ENCODE measurements at regions not wholly inside any gene's neighbourhood (a gene's known extent, or its start where the extent isn't known, plus 50 kb on each side); places are given as distances from the start of the nearest gene placed in this dataset.
"Not testable (repeated sequence)": the region's sequence is repeated elsewhere in the genome, so short reads cannot be mapped to it uniquely, and the experiment has no call there.

DNA sequence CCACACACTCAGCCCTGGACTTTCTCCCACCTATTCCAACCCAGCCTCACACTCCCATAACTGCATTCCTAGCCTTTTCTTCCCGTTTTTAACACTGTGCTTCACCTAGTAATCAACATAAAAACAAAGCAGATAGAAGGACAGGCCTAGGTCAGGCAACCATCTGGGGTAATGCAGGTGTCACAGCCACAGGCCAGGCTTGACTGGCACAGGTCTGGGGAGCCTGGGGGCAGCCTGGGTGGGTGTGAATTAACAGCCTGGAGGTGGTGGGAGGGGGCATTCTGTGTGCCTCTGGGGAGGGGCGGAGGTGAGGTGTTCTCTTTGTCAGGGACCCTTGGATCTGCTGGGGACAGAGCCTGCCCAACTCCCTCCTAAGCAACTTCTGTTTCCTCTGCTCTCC is 332.6 kb downstream of the BCL2L11 start:
- WGBS, 2 experiments (ENCODE audit: extremely low coverage in 1 of 2, insufficient coverage in 1 of 2, insufficient read length in 1 of 2, insufficient replicate concordance in 2 of 2, low coverage in 1 of 2, low lambda C conversion rate in 2 of 2, missing lambda C conversion rate in 1 of 2): no CpG with 5 or more reads among the region's 2 CpGs
- H3K4ac ChIP-seq (replicated peaks; ENCODE audit: insufficient read length, low read depth, low read length); H2BK5ac ChIP-seq (ENCODE audit: low read depth, low read length); FAIRE-seq; H4K91ac ChIP-seq (replicated peaks; ENCODE audit: insufficient read length, low read length); H2BK120ac ChIP-seq (replicated peaks; ENCODE audit: low read depth, low read length); H3K36me3 ChIP-seq (ENCODE audit: control insufficient read depth in 2 of 4, insufficient read depth in 4 of 4, low read length in 3 of 4); H2AFZ ChIP-seq (ENCODE audit: low read length); H3K9me3 ChIP-seq (ENCODE audit: insufficient read depth in 2 of 2, low read depth in 1 of 2, low read length in 1 of 2); H3K27me3 ChIP-seq (replicated peaks in 1 of 4; ENCODE audit: control insufficient read depth in 3 of 4, extremely low read depth in 1 of 4, insufficient read depth in 3 of 4, low read length in 3 of 4); H3K18ac ChIP-seq (ENCODE audit: extremely low read depth, low read length); POLR2A ChIA-PET (ENCODE audit: partially characterized antibody); H3K27ac ChIP-seq (ENCODE audit: low read depth, low read length); H3K56ac ChIP-seq (replicated peaks; ENCODE audit: insufficient read length, low read depth, low read length); H2BK15ac ChIP-seq (ENCODE audit: low read length); CTCF ChIA-PET (ENCODE audit: partially characterized antibody); H4K20me1 ChIP-seq (replicated peaks in 1 of 2; ENCODE audit: control insufficient read depth in 1 of 2, insufficient read depth in 2 of 2, low read length in 2 of 2); H3K4me3 ChIP-seq (ENCODE audit: extremely low read depth in 1 of 4, insufficient read depth in 2 of 4, low read depth in 3 of 4, low read length in 4 of 4); H3K14ac ChIP-seq (ENCODE audit: insufficient read length); H3K9ac ChIP-seq (replicated peaks in 1 of 4; ENCODE audit: extremely low read depth in 1 of 4, low read depth in 3 of 4, low read length in 3 of 4); H3K23me2 ChIP-seq (ENCODE audit: low read depth, low read length); H3K23ac ChIP-seq (ENCODE audit: insufficient read length); H2AK5ac ChIP-seq (ENCODE audit: low read depth, low read length); H4K5ac ChIP-seq (ENCODE audit: insufficient read length, low read depth, low read length); H2BK20ac ChIP-seq (ENCODE audit: low read length); H4K8ac ChIP-seq (ENCODE audit: extremely low read depth, insufficient read depth, low read length); H3K4me1 ChIP-seq (replicated peaks in 1 of 4; ENCODE audit: control insufficient read depth in 3 of 4, insufficient read depth in 4 of 4, low read length in 3 of 4); H2BK12ac ChIP-seq (ENCODE audit: low read depth, low read length); DNase-seq (ENCODE audit: low read depth in 1 of 2, low spot score in 2 of 2); H3K79me2 ChIP-seq (ENCODE audit: control insufficient read depth in 1 of 2, insufficient read depth in 2 of 2, low read length in 2 of 2); H3K4me2 ChIP-seq (ENCODE audit: insufficient read depth in 1 of 2, low read depth in 2 of 2, low read length in 2 of 2); H3K79me1 ChIP-seq (ENCODE audit: low read depth, low read length): not testable (repeated sequence)

DNA sequence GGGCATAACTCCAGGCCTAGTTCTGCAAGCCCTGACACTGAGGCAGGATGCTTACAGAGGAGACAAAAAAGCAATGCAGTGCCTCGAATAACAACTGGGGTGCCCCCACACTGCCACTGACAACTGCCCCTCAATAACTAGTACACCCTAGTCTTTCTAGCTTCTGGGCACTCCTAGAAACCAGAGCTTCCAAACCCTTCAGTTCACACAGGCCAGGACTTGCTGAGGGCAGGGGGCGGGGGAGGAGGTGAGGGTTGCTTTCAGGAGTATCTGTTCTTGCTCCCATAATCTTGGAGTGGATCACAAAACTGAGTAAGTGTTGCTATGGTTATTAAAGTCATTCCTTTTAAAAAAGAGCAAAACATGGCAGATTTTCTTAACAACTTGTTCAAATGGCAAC is 333.1 kb downstream of the BCL2L11 start:
- H4K5ac ChIP-seq (ENCODE audit: insufficient read length, low read depth, low read length); H2AFZ ChIP-seq (ENCODE audit: low read length); H3K9ac ChIP-seq (replicated peaks in 1 of 4; ENCODE audit: extremely low read depth in 1 of 4, low read depth in 3 of 4, low read length in 3 of 4); H3K27me3 ChIP-seq (replicated peaks in 1 of 4; ENCODE audit: control insufficient read depth in 3 of 4, extremely low read depth in 1 of 4, insufficient read depth in 3 of 4, low read length in 3 of 4); H4K20me1 ChIP-seq (replicated peaks in 1 of 2; ENCODE audit: control insufficient read depth in 1 of 2, insufficient read depth in 2 of 2, low read length in 2 of 2); H3K56ac ChIP-seq (replicated peaks; ENCODE audit: insufficient read length, low read depth, low read length); POLR2A ChIA-PET (ENCODE audit: partially characterized antibody); H3K4me3 ChIP-seq (ENCODE audit: extremely low read depth in 1 of 4, insufficient read depth in 2 of 4, low read depth in 3 of 4, low read length in 4 of 4); H2BK12ac ChIP-seq (ENCODE audit: low read depth, low read length); H3K4me2 ChIP-seq (ENCODE audit: insufficient read depth in 1 of 2, low read depth in 2 of 2, low read length in 2 of 2); CTCF ChIA-PET (ENCODE audit: partially characterized antibody); H3K4ac ChIP-seq (replicated peaks; ENCODE audit: insufficient read length, low read depth, low read length); H3K79me2 ChIP-seq (ENCODE audit: control insufficient read depth in 1 of 2, insufficient read depth in 2 of 2, low read length in 2 of 2); H3K4me1 ChIP-seq (replicated peaks in 1 of 4; ENCODE audit: control insufficient read depth in 3 of 4, insufficient read depth in 4 of 4, low read length in 3 of 4); H2BK20ac ChIP-seq (ENCODE audit: low read length); H2AK5ac ChIP-seq (ENCODE audit: low read depth, low read length); H4K91ac ChIP-seq (replicated peaks; ENCODE audit: insufficient read length, low read length); DNase-seq (ENCODE audit: low read depth in 1 of 2, low spot score in 2 of 2); H3K79me1 ChIP-seq (ENCODE audit: low read depth, low read length); H3K36me3 ChIP-seq (ENCODE audit: control insufficient read depth in 2 of 4, insufficient read depth in 4 of 4, low read length in 3 of 4); H2BK5ac ChIP-seq (ENCODE audit: low read depth, low read length); FAIRE-seq; H3K18ac ChIP-seq (ENCODE audit: extremely low read depth, low read length); H3K9me3 ChIP-seq (ENCODE audit: insufficient read depth in 2 of 2, low read depth in 1 of 2, low read length in 1 of 2); H2BK120ac ChIP-seq (replicated peaks; ENCODE audit: low read depth, low read length); H2BK15ac ChIP-seq (ENCODE audit: low read length); H3K23ac ChIP-seq (ENCODE audit: insufficient read length); H3K14ac ChIP-seq (ENCODE audit: insufficient read length); H3K23me2 ChIP-seq (ENCODE audit: low read depth, low read length); H4K8ac ChIP-seq (ENCODE audit: extremely low read depth, insufficient read depth, low read length); H3K27ac ChIP-seq (ENCODE audit: low read depth, low read length): not testable (repeated sequence)
- no CpG with 5 or more reads among the region's 2 CpGs for WGBS, 2 experiments (ENCODE audit: extremely low coverage in 1 of 2, insufficient coverage in 1 of 2, insufficient read length in 1 of 2, insufficient replicate concordance in 2 of 2, low coverage in 1 of 2, low lambda C conversion rate in 2 of 2, missing lambda C conversion rate in 1 of 2)

Data from H1 (cell line).